ENCODE measurements at regions not wholly inside any gene's neighbourhood (a gene's known extent, or its start where the extent isn't known, plus 50 kb on each side); places are given as distances from the start of the nearest gene placed in this dataset.

- no peaks in the 10 kb centered on the region for H3K4me1 ChIP-seq
- DNase-seq = no peak
- intact Hi-C loops (cut with DNase I; ENCODE audit: low total_unique reads) = no loop called here
Observed at GRCh38 chr20:22472447-22473100, 111.8 kb downstream of the FOXA2 start.

GRCh38 chr20:22471156-22471836 lies 113.1 kb downstream of the FOXA2 start:
- no peak overlapping the region for H3K27ac ChIP-seq
- H3K9me3 ChIP-seq = no peaks in the 10 kb centered on the region
- no peak for TF ChIP-seq CTCF (IDR thresholded peaks at IDR 0.05)
- no peak for DNase-seq
- H3K4me1 ChIP-seq = no peaks in the 10 kb centered on the region
- H3K4me3 ChIP-seq = no peak overlapping the region
- peaks cover 0 to 19% of the 10 kb centered on the region in 2 donors for H3K27me3 ChIP-seq
- no peaks in the 10 kb centered on the region for H3K36me3 ChIP-seq
- intact Hi-C loops (cut with DNase I; ENCODE audit: low total_unique reads) = no loop called here

More at GRCh38 chr20:22472447-22473100, 111.8 kb downstream of the FOXA2 start:
- H3K27me3 ChIP-seq = peaks cover 0 to 17% of the 10 kb centered on the region in 2 donors
- no peak overlapping the region for H3K4me3 ChIP-seq
- H3K36me3 ChIP-seq = no peaks in the 10 kb centered on the region
- TF ChIP-seq CTCF (IDR thresholded peaks at IDR 0.05) = no peak
- no peak overlapping the region for H3K27ac ChIP-seq
- H3K9me3 ChIP-seq = no peaks in the 10 kb centered on the region

- Histone ChIP-seq H3K9me3 (no peaks in the 10 kb centered on the region), H3K27ac (no peak overlapping the region), H3K27me3 (peaks cover 0 to 19% of the 10 kb centered on the region in 2 donors), H3K4me3 (no peak overlapping the region), H3K36me3 (no peaks in the 10 kb centered on the region), H3K4me1 (no peaks in the 10 kb centered on the region)
- no peak for TF ChIP-seq CTCF (IDR thresholded peaks at IDR 0.05)
- intact Hi-C loops (cut with DNase I; ENCODE audit: low total_unique reads) = no loop called here
- DNase-seq = no peak
Observed at GRCh38 chr20:22470620-22471026, 113.7 kb downstream of the FOXA2 start.

- Histone ChIP-seq H3K27ac (no peak overlapping the region), H3K4me1 (no peaks in the 10 kb centered on the region)
- intact Hi-C loops (cut with DNase I; ENCODE audit: low total_unique reads) = no loop called here
Observed at GRCh38 chr20:22466447-22467171, 117.8 kb downstream of the FOXA2 start.

More at GRCh38 chr20:22466447-22467171, 117.8 kb downstream of the FOXA2 start:
- Histone ChIP-seq H3K4me3 (no peak overlapping the region), H3K9me3 (no peaks in the 10 kb centered on the region), H3K36me3 (no peaks in the 10 kb centered on the region), H3K27me3 (peaks cover 0 to 7% of the 10 kb centered on the region in 2 donors)
- TF ChIP-seq CTCF (IDR thresholded peaks at IDR 0.05) = no peak
- no peak for DNase-seq
